Kidney (tissue), 13 donors: ENCODE measurements at regions not wholly inside any gene's neighbourhood (a gene's known extent, or its start where the extent isn't known, plus 50 kb on each side); places are given as distances from the start of the nearest gene placed in this dataset.

ENCODE experiments used
- DNase-seq, 5 donors: peaks; one replicate each; pipeline ENCODE4 v3.0.0-alpha.2; 2013 to 2020
- FAIRE-seq: peaks from 2 replicates; lab custom pipeline; 2012; peaks lifted over from hg19 to GRCh38; lab: Jason Lieb, UNC
- H3K27ac ChIP-seq, 2 donors: one replicate each; pipeline ENCODE4 v1.7.0; 2013; ENCODE audit warnings: low read depth in 2 of 2, low read length in 2 of 2, inconsistent platforms in 1 of 2
- H3K27me3 ChIP-seq: one replicate; pipeline ENCODE4 v1.7.1; 2013; ENCODE audit warnings: low read length, inconsistent platforms; ENCODE audit not compliant: control insufficient read depth, insufficient read depth
- H3K36me3 ChIP-seq, 3 donors: one replicate each; pipeline versions ENCODE4 v1.7.0 to v1.7.1; 2013; ENCODE audit warnings: low read length in 3 of 3, control low read depth in 1 of 3, inconsistent platforms in 1 of 3; ENCODE audit not compliant: insufficient read depth in 3 of 3, control insufficient read depth in 2 of 3
- H3K4me1 ChIP-seq, 3 donors: one replicate each; pipeline versions ENCODE4 v1.7.0 to v1.7.1; 2013; ENCODE audit warnings: low read length in 3 of 3, inconsistent platforms in 1 of 3, low read depth in 1 of 3; ENCODE audit not compliant: control insufficient read depth in 2 of 3, insufficient read depth in 2 of 3
- H3K4me3 ChIP-seq, 3 donors: one replicate each; pipeline versions ENCODE4 v1.7.0 to v1.8.1; 2013; ENCODE audit warnings: low read length in 3 of 3, control low read depth in 1 of 3, inconsistent platforms in 1 of 3
- H3K9ac ChIP-seq, 3 donors: one replicate each; pipeline versions ENCODE4 v1.7.0 to v1.7.1; 2013; ENCODE audit warnings: low read length in 3 of 3, control low read depth in 1 of 3, inconsistent platforms in 1 of 3
- H3K9me3 ChIP-seq, 3 donors: one replicate each; pipeline versions ENCODE4 v1.7.0 to v1.7.1; 2013; ENCODE audit warnings: low read length in 3 of 3, control low read depth in 1 of 3, inconsistent platforms in 1 of 3; ENCODE audit not compliant: control insufficient read depth in 2 of 3, insufficient read depth in 1 of 3
- intact Hi-C: fragments of 100-400 bp; cut with DNase I; formaldehyde crosslinking; loops from one replicate; pipeline ENCODE4 v1.11.1; 2022
- TF ChIP-seq, protein P1 (sequence below): IDR thresholded peaks from 3 replicates; pipeline ENCODE4 v1.5.1; 2012; ENCODE audit warnings: mild to moderate bottlenecking, moderate library complexity, borderline replicate concordance; ENCODE audit not compliant: insufficient read depth; ENCODE audit errors: extremely low read depth
- donor health status: control.
- donor health status: control.
- donor health status: control.
- donor health status: control.
- donor health status: control.
- donor health status: DM: yes; HTN: yes; CAD: no.
- donor health status: Normal renal cell carcinoma (clear cell type).

DNA sequence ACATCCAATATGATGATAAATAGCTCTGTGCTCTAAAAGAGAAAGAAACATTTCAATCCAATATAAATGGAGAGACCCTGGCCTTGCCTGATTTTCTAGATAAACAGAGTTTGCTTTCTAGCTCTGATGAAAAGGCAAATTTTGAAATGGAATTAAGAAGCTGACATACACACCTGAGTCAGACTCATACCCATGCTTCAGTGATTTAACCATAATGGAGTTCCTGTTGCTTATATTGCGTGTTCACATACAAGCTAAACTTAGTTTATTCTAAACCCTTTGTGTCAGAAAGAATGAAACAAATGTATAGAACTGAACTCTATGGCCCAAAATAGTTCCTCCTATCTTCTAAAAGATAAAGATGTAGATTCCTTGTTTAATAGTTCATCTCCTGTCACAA lies 760.8 kb upstream of the ARPP21 start:
- Histone ChIP-seq H3K9ac (no peak overlapping the region), H3K9me3 (peaks cover 0 to 2% (median 0%) of the 10 kb centered on the region in 3 donors), H3K27me3 (no peaks in the 10 kb centered on the region), H3K4me3 (no peak overlapping the region), H3K4me1 (no peaks in the 10 kb centered on the region), H3K36me3 (no peaks in the 10 kb centered on the region), H3K27ac (no peak overlapping the region)
- no peak for FAIRE-seq
- intact Hi-C loops, result no loop called here
- no peak for DNase-seq
- TF ChIP-seq, protein P1, sequence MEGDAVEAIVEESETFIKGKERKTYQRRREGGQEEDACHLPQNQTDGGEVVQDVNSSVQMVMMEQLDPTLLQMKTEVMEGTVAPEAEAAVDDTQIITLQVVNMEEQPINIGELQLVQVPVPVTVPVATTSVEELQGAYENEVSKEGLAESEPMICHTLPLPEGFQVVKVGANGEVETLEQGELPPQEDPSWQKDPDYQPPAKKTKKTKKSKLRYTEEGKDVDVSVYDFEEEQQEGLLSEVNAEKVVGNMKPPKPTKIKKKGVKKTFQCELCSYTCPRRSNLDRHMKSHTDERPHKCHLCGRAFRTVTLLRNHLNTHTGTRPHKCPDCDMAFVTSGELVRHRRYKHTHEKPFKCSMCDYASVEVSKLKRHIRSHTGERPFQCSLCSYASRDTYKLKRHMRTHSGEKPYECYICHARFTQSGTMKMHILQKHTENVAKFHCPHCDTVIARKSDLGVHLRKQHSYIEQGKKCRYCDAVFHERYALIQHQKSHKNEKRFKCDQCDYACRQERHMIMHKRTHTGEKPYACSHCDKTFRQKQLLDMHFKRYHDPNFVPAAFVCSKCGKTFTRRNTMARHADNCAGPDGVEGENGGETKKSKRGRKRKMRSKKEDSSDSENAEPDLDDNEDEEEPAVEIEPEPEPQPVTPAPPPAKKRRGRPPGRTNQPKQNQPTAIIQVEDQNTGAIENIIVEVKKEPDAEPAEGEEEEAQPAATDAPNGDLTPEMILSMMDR, result no peak

DNA sequence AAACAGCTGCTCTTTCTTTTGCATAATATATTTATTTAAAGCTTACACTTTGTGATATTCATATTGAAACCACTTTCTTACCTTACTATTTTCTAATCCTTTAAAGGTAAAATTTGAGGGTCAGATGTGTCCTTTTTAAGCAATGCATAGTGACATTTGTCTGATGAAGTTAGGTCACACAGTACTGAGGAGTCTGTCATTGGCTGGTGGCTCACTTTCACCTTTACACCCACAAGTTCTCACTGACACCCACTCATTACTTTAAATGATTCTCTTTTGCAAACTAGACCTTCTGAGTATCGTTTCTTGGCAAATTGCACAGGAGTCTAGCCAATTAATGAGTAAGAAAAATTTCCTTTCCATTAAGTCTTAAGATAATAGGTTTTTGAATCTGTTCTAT lies 758.3 kb upstream of the ARPP21 start:
- Histone ChIP-seq H3K27ac (no peak overlapping the region), H3K36me3 (no peaks in the 10 kb centered on the region), H3K4me3 (no peak overlapping the region), H3K27me3 (no peaks in the 10 kb centered on the region), H3K9me3 (peaks cover 0 to 2% (median 0%) of the 10 kb centered on the region in 3 donors), H3K9ac (no peak overlapping the region), H3K4me1 (no peaks in the 10 kb centered on the region)
- intact Hi-C loops, result no loop called here
- FAIRE-seq (no peak), DNase-seq (no peak)
- TF ChIP-seq, protein P1, result no peak

DNA sequence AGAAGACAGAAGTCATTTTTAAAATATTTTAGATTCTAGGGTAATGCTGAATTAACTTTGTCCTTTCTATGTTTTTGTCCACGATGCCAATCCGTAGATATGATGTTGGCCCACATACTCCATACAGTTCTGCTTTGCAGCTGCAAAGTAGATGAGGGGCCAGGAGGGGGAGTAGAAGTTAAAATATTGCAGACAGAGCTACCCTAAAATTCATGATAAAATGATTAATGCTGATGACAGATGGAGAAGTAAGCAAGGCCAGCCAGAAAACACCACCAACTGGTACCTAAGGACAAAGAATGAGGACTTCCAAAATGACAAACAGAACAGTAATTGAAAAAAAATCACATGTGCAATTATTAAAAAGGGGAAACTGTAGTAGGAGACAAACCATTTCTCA lies 756.6 kb upstream of the ARPP21 start:
- no peaks in the 10 kb centered on the region for H3K4me1 ChIP-seq
- no peak overlapping the region for H3K4me3 ChIP-seq
- H3K27ac ChIP-seq, result no peak overlapping the region
- TF ChIP-seq, protein P1, result no peak
- H3K27me3 ChIP-seq, result no peaks in the 10 kb centered on the region
- intact Hi-C loops, result no loop called here
- DNase-seq (no peak), FAIRE-seq (no peak)
- H3K9ac ChIP-seq, result no peak overlapping the region
- H3K9me3 ChIP-seq, result no peaks in the 10 kb centered on the region
- H3K36me3 ChIP-seq, result no peaks in the 10 kb centered on the region

DNA sequence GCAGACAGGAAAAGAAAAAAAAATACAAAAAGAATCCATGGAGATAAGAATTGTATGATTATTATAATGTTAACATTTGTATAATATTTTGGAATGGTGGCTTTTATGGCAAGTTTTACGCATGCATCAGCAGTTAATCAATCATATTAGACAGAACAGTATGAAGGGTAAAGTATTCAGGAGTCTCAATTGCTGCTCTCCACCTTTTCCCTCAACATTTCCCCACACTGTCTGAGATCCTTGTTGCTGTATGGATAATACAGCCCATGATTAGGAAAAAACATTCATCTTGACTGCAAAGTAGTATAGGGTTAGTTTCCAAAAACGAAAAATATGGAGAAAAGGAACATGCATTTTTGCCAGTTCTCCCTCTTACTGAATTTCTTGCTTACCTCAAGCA lies 755.3 kb upstream of the ARPP21 start:
- no peak overlapping the region for H3K9ac ChIP-seq
- intact Hi-C loops, result no loop called here
- no peak overlapping the region for H3K27ac ChIP-seq
- no peaks in the 10 kb centered on the region for H3K4me1 ChIP-seq
- no peak for DNase-seq
- H3K36me3 ChIP-seq, result no peaks in the 10 kb centered on the region
- no peak for FAIRE-seq
- H3K27me3 ChIP-seq, result no peaks in the 10 kb centered on the region
- no peaks in the 10 kb centered on the region for H3K9me3 ChIP-seq
- TF ChIP-seq, protein P1, result no peak
- H3K4me3 ChIP-seq, result no peak overlapping the region
